ENCODE measurements at regions not wholly inside any gene's neighbourhood (a gene's known extent, or its start where the extent isn't known, plus 50 kb on each side); places are given as distances from the start of the nearest gene placed in this dataset.

GRCh38 chr19:30135093-30135757 is 193.2 kb downstream of the URI1 start:
- Histone ChIP-seq H3K9me3 (ENCODE audit: low read depth, low read length) (no peaks in the 10 kb centered on the region), H3K79me2 (ENCODE audit: insufficient read depth, low read length) (no peaks in the 10 kb centered on the region), H3K27me3 (ENCODE audit: insufficient read depth, low read length) (no peaks in the 10 kb centered on the region), H4K20me1 (ENCODE audit: insufficient read depth, low read length) (no peaks in the 10 kb centered on the region), H3K4me2 (ENCODE audit: insufficient read depth, low read length) (no peak overlapping the region), H3K36me3 (ENCODE audit: insufficient read depth, low read length) (no peaks in the 10 kb centered on the region), H3K27ac (ENCODE audit: low read depth, low read length) (no peak overlapping the region), H2AFZ (ENCODE audit: low read length) (no peak overlapping the region), H3K4me3 (ENCODE audit: insufficient read depth, low read length) (no peak overlapping the region), H3K4me1 (ENCODE audit: insufficient read depth, low read length) (no peaks in the 10 kb centered on the region)
- no peak for TF ChIP-seq CTCF (IDR thresholded peaks at IDR 0.05; ENCODE audit: extremely low read depth, low read depth, low read length)
- no peak for DNase-seq (ENCODE audit: insufficient read length, low spot score, missing footprints)

GRCh38 chr19:30135797-30136196 is 193.8 kb downstream of the URI1 start:
- no peak for TF ChIP-seq CTCF (IDR thresholded peaks at IDR 0.05; ENCODE audit: extremely low read depth, low read depth, low read length)
- H3K4me3 ChIP-seq (ENCODE audit: insufficient read depth, low read length), result no peak overlapping the region

GRCh38 chr19:30136611-30137195 is 194.7 kb downstream of the URI1 start:
- DNase-seq (ENCODE audit: insufficient read length, low spot score, missing footprints), result no peak
- Histone ChIP-seq H3K79me2 (ENCODE audit: insufficient read depth, low read length) (no peaks in the 10 kb centered on the region), H3K9me3 (ENCODE audit: low read depth, low read length) (no peaks in the 10 kb centered on the region), H3K4me3 (ENCODE audit: insufficient read depth, low read length) (no peak overlapping the region), H3K4me2 (ENCODE audit: insufficient read depth, low read length) (no peak overlapping the region), H3K36me3 (ENCODE audit: insufficient read depth, low read length) (no peaks in the 10 kb centered on the region), H3K27ac (ENCODE audit: low read depth, low read length) (no peak overlapping the region), H2AFZ (ENCODE audit: low read length) (no peak overlapping the region), H3K27me3 (ENCODE audit: insufficient read depth, low read length) (no peaks in the 10 kb centered on the region), H4K20me1 (ENCODE audit: insufficient read depth, low read length) (no peaks in the 10 kb centered on the region), H3K4me1 (ENCODE audit: insufficient read depth, low read length) (no peaks in the 10 kb centered on the region)
- no peak for TF ChIP-seq CTCF (IDR thresholded peaks at IDR 0.05; ENCODE audit: extremely low read depth, low read depth, low read length)

More at GRCh38 chr19:30135797-30136196, 193.8 kb downstream of the URI1 start:
- H3K9me3 ChIP-seq (ENCODE audit: low read depth, low read length), result no peaks in the 10 kb centered on the region
- H3K27me3 ChIP-seq (ENCODE audit: insufficient read depth, low read length), result no peaks in the 10 kb centered on the region
- H3K4me1 ChIP-seq (ENCODE audit: insufficient read depth, low read length), result no peaks in the 10 kb centered on the region
- no peaks in the 10 kb centered on the region for H3K79me2 ChIP-seq (ENCODE audit: insufficient read depth, low read length)
- H3K36me3 ChIP-seq (ENCODE audit: insufficient read depth, low read length), result no peaks in the 10 kb centered on the region
- no peak overlapping the region for H3K27ac ChIP-seq (ENCODE audit: low read depth, low read length)
- H2AFZ ChIP-seq (ENCODE audit: low read length), result no peak overlapping the region
- no peak overlapping the region for H3K4me2 ChIP-seq (ENCODE audit: insufficient read depth, low read length)
- no peak for DNase-seq (ENCODE audit: insufficient read length, low spot score, missing footprints)
- H4K20me1 ChIP-seq (ENCODE audit: insufficient read depth, low read length), result no peaks in the 10 kb centered on the region

GRCh38 chr19:30137747-30138146 is 195.7 kb downstream of the URI1 start:
- H2AFZ ChIP-seq (ENCODE audit: low read length), result no peak overlapping the region
- H3K4me2 ChIP-seq (ENCODE audit: insufficient read depth, low read length), result no peak overlapping the region
- no peak for TF ChIP-seq CTCF (IDR thresholded peaks at IDR 0.05; ENCODE audit: extremely low read depth, low read depth, low read length)
- H3K79me2 ChIP-seq (ENCODE audit: insufficient read depth, low read length), result no peaks in the 10 kb centered on the region
- no peaks in the 10 kb centered on the region for H3K4me1 ChIP-seq (ENCODE audit: insufficient read depth, low read length)
- H3K27me3 ChIP-seq (ENCODE audit: insufficient read depth, low read length), result no peaks in the 10 kb centered on the region
- H3K9me3 ChIP-seq (ENCODE audit: low read depth, low read length), result no peaks in the 10 kb centered on the region
- DNase-seq (ENCODE audit: insufficient read length, low spot score, missing footprints), result no peak
- no peaks in the 10 kb centered on the region for H3K36me3 ChIP-seq (ENCODE audit: insufficient read depth, low read length)
- H3K4me3 ChIP-seq (ENCODE audit: insufficient read depth, low read length), result no peak overlapping the region
- H3K27ac ChIP-seq (ENCODE audit: low read depth, low read length), result no peak overlapping the region
- H4K20me1 ChIP-seq (ENCODE audit: insufficient read depth, low read length), result no peaks in the 10 kb centered on the region
